HEK293T (cell line): ENCODE measurements at regions not wholly inside any gene's neighbourhood (a gene's known extent, or its start where the extent isn't known, plus 50 kb on each side); places are given as distances from the start of the nearest gene placed in this dataset.

ENCODE experiments used
- ARNT ChIP-seq: fragments of 450-650 bp; IDR thresholded peaks from 2 replicates; pipeline ENCODE4 v1.6.1; 2017; ENCODE audit warnings: mild to moderate bottlenecking
- BHLHE40 ChIP-seq: fragments of 450-650 bp; IDR thresholded peaks from 2 replicates; pipeline ENCODE4 v1.6.1; 2016; ENCODE audit warnings: mild to moderate bottlenecking, moderate library complexity, borderline replicate concordance
- CTBP1 ChIP-seq: fragments of 450-650 bp; IDR thresholded peaks from 2 replicates; pipeline ENCODE4 v1.6.1; 2016; ENCODE audit warnings: borderline replicate concordance
- ELF4 ChIP-seq: fragments of 450-650 bp; IDR thresholded peaks from 2 replicates; pipeline ENCODE4 v1.6.1; 2017; ENCODE audit warnings: antibody characterized with exemption
- FOXK2 ChIP-seq: fragments of 450-650 bp; IDR thresholded peaks from 2 replicates; pipeline ENCODE4 v1.6.1; 2016; ENCODE audit warnings: mild to moderate bottlenecking
- FOXM1 ChIP-seq: fragments of 450-650 bp; IDR thresholded peaks from 2 replicates; pipeline ENCODE4 v1.6.1; 2017; ENCODE audit warnings: mild to moderate bottlenecking, borderline replicate concordance
- HDGF ChIP-seq: fragments of 450-650 bp; IDR thresholded peaks from 2 replicates; pipeline ENCODE4 v1.6.1; 2017; ENCODE audit warnings: antibody characterized with exemption, borderline replicate concordance
- SUZ12 ChIP-seq: fragments of 450-650 bp; IDR thresholded peaks from 2 replicates; pipeline ENCODE4 v1.6.1; 2016; ENCODE audit warnings: mild to moderate bottlenecking
- TARDBP ChIP-seq: fragments of 450-650 bp; IDR thresholded peaks from 2 replicates; pipeline ENCODE4 v1.6.1; 2016
- ZNF384 ChIP-seq: fragments of 450-650 bp; IDR thresholded peaks from 2 replicates; pipeline ENCODE4 v1.6.1; 2016
- TF ChIP-seq, protein P1 (sequence below): fragments of 450-650 bp; IDR thresholded peaks from 2 replicates; pipeline ENCODE4 v1.6.1; 2016

DNA sequence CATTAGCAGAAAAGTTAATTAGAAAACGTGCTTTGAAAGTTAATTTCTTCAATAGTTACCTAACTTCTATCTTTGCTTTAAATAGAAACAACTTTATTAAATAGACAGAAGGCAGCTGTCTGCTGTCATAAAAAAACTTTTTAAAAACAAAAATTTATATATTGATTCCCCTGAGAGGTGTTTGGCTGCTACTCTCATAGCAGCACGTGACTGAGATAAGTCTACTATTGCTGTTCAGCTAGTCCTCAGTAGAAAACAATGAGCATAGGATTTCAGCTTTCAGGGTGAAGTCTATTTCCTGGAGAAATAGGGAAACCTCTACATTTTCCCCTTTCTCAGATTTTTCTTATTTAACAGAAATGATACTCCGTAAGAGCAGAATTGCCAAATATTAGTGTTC, 135.0 kb upstream of the FBN2 start:
- TF ChIP-seq, protein P1, sequence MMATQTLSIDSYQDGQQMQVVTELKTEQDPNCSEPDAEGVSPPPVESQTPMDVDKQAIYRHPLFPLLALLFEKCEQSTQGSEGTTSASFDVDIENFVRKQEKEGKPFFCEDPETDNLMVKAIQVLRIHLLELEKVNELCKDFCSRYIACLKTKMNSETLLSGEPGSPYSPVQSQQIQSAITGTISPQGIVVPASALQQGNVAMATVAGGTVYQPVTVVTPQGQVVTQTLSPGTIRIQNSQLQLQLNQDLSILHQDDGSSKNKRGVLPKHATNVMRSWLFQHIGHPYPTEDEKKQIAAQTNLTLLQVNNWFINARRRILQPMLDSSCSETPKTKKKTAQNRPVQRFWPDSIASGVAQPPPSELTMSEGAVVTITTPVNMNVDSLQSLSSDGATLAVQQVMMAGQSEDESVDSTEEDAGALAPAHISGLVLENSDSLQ = no peak
- TF ChIP-seq FOXK2 (no peak), TARDBP (no peak), HDGF (no peak), BHLHE40 (no peak), ARNT (no peak), ZNF384 (no peak), SUZ12 (no peak), ELF4 (no peak), CTBP1 (no peak), FOXM1 (no peak)
